HG02623 (cell line): ENCODE measurements at regions not wholly inside any gene's neighbourhood (a gene's known extent, or its start where the extent isn't known, plus 50 kb on each side); places are given as distances from the start of the nearest gene placed in this dataset.
"Not testable (repeated sequence)": the region's sequence is repeated elsewhere in the genome, so short reads cannot be mapped to it uniquely, and the experiment has no call there.

Experiments used
- ATAC-seq: cut with Tn5 transposase; IDR thresholded peaks from one replicate; pipeline ENCODE4 v1.9.1; 2021; ENCODE audit warnings: moderate library complexity; ENCODE audit not compliant: unreplicated experiment

GRCh38 chr3:135629701-135630408 is 335.7 kb upstream of the PPP2R3A start:
- ATAC-seq: no peak

- no peak for ATAC-seq
Measured at GRCh38 chr3:135632556-135633065, 332.9 kb upstream of the PPP2R3A start.

GRCh38 chr3:135633078-135633477 is 332.4 kb upstream of the PPP2R3A start:
- no peak for ATAC-seq

- ATAC-seq: no peak
Measured at GRCh38 chr3:135636596-135636995, 328.9 kb upstream of the PPP2R3A start.

- ATAC-seq: no peak
Measured at GRCh38 chr3:135637013-135637412, 328.5 kb upstream of the PPP2R3A start.

GRCh38 chr3:135641761-135642160 is 323.8 kb upstream of the PPP2R3A start:
- no peak for ATAC-seq

- ATAC-seq: no peak
Measured at GRCh38 chr3:135645541-135645940, 320.0 kb upstream of the PPP2R3A start.

GRCh38 chr3:135646873-135647272 is 318.7 kb upstream of the PPP2R3A start:
- no peak for ATAC-seq

- no peak for ATAC-seq
Measured at GRCh38 chr3:135649361-135649760, 316.2 kb upstream of the PPP2R3A start.

- no peak for ATAC-seq
Measured at GRCh38 chr3:135650309-135650708, 315.2 kb upstream of the PPP2R3A start.

- no peak for ATAC-seq
Measured at GRCh38 chr3:135652388-135652787, 313.1 kb upstream of the PPP2R3A start.

GRCh38 chr3:135655328-135655727 is 310.2 kb upstream of the PPP2R3A start:
- no peak for ATAC-seq

GRCh38 chr3:135658451-135658850 is 307.1 kb upstream of the PPP2R3A start:
- not testable (repeated sequence) for ATAC-seq

GRCh38 chr3:135667061-135667460 is 298.5 kb upstream of the PPP2R3A start:
- no peak for ATAC-seq

GRCh38 chr3:135674508-135674907 is 291.0 kb upstream of the PPP2R3A start:
- no peak for ATAC-seq

- ATAC-seq: no peak
Measured at GRCh38 chr3:135678386-135678785, 287.1 kb upstream of the PPP2R3A start.

GRCh38 chr3:135688003-135688402 is 277.5 kb upstream of the PPP2R3A start:
- no peak for ATAC-seq

- ATAC-seq: no peak
Measured at GRCh38 chr3:135690664-135691063, 274.9 kb upstream of the PPP2R3A start.

GRCh38 chr3:135691240-135691639 is 274.3 kb upstream of the PPP2R3A start:
- ATAC-seq: no peak

- ATAC-seq: no peak
Measured at GRCh38 chr3:135694142-135694541, 271.4 kb upstream of the PPP2R3A start.

- ATAC-seq: no peak
Measured at GRCh38 chr3:135699741-135700140, 265.8 kb upstream of the PPP2R3A start.

- no peak for ATAC-seq
Measured at GRCh38 chr3:135706758-135707375, 258.7 kb upstream of the PPP2R3A start.
